ENCODE measurements at regions not wholly inside any gene's neighbourhood (a gene's known extent, or its start where the extent isn't known, plus 50 kb on each side); places are given as distances from the start of the nearest gene placed in this dataset.
"Not testable (repeated sequence)": the region's sequence is repeated elsewhere in the genome, so short reads cannot be mapped to it uniquely, and the experiment has no call there.

DNA sequence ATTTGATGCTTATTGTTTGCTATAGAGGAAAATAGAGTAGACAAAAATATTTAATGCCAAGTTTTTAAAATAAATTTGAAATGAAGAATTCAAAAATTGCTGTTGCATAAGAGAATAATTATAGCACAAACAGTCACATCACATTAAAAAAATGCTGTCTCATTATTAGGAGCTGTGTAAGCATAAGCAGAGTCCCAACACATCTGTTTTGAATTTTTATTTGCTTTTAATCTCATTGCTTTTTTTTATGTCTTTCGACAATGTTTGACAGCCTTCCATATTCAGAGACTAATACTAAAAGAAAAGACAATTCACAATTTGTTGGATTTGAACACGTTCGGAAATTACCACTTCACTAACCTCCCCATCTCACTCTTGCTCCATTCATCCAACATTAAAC is 143.5 kb downstream of the TFPI2 start:
- DNase-seq (ENCODE audit: low spot score), result no peak

- no peak for DNase-seq (ENCODE audit: low spot score)
These were observed 151.1 kb downstream of the TFPI2 start for GRCh38 chr7:93739424-93739823.

- no peak for DNase-seq (ENCODE audit: low spot score)
These were observed 152.6 kb downstream of the TFPI2 start for GRCh38 chr7:93737953-93738352.

DNA sequence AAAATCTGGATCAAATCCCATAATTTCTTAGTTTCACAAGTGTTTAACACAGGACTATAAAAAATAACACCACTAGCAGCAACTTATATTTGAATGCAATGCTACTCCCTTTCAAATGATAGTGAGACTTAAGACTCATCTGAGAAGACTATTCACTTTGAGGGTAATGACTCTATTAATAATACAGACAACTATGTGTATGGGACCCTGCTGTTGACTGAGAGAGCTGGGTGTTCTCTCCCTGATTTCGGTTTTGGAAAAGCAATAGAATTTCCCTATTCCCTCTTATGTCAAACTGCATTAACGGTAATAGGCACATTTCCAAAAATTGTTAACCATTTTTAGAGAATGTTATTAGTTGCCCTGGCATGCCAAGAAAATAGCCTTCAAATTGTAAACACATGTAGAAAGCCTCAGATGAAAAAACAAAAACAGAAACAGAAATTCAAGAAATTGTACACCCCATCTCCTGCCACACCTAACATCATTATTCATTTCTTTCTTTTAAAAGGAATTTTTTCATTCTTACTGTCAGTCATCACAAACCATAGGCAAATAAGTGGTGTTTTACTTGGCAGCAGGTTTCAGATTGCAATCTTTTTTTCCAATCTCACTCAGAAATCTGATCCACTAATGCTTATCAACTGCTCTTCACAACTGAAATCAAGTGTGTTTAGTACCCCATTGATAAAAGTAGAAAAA is 153.7 kb downstream of the TFPI2 start:
- DNase-seq (ENCODE audit: low spot score), result no peak

DNA sequence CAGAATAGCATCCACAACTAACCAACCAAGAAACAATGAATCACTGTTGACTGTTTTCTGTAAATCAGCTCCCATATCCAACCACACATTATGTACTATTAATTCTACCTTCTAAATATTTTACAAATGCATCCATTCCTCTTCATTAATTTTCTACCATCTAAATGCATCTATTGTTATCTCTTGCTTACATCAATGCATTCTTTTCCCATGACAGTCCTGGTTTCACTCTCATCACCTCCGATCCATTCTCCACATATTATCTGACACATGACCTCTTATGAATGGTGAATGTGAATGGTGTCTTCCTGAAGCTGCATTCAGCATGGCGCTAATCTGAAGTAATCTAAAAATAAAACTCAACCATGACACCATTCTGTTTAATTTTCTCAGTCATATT is 153.8 kb upstream of the CALCR start:
- DNase-seq (ENCODE audit: low spot score), result no peak

DNA sequence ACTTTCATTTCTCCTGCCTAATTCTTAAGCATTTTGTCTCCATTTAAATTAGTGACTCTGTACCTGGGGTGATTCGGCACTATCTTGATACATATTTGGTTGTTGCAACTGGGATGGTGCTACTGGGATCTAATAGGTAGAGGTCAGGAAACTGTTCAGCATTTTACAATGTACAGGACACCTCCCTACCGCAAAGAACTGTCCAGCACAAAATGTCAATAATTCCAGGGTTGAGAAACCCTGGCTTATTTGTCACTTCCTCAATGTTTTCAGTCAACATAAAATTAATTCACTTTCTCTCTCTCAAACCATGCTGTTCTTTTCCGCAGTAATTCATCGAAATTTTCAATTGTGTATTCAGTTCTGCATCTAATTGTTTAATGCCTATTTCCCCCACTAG is 151.4 kb upstream of the CALCR start:
- no peak for DNase-seq (ENCODE audit: low spot score)

GRCh38 chr7:93723424-93724124 is 149.1 kb upstream of the CALCR start:
- no peak for DNase-seq (ENCODE audit: low spot score)

- DNase-seq (ENCODE audit: low spot score), result no peak
These were observed 145.6 kb upstream of the CALCR start for GRCh38 chr7:93720106-93720505.

DNA sequence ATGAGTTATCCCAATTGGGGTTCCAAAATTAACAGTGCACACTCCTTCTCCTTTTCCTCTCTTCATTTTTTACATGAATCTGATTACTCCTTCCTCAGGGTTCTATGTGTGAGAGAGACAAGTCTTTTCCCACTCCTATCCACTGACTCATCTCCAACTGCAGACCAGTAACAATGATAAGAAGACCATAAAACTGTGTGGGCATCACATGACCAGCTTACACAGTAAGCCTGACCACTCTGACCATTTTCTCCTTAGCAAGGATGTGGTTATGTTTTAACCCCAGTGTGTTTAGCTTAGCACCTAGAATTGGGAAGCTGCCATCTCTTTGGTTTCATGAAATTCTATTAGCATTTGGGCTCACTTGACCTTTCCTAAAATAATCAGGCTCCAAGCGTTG is 145.0 kb upstream of the CALCR start:
- no peak for DNase-seq (ENCODE audit: low spot score)

DNA sequence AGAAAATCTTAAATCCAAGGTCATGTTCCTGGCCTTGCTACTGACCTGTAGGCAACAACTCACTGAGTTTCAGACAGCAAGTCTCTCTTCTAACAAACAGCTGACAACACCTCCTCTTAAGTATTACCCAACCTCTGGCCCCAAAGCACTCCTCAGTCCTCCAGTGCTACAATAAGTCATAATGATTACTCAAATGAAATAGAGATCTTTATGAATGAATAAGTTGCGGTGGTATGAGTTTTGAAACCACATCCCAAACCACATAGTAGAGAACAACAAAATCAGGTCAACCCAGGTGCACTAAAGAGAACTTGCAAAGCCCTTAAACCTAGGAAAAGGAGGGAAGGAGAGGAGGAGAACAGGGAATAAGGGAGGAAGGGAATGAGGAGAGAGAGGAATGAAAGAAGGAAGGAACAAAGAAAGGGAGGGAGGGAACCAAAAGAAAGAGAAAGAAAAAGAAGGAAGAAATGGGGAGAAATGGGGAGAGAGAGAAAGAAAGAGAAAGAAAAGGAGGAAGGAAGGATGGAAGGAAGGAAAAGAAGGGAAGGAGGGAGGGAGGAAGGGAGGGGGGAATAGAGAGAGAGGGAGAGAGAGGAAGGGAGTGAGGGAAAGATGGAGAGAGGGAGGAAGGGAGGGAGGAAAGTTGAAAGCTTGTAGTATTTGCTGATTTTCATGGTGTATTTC is 142.8 kb upstream of the CALCR start:
- no peak for DNase-seq (ENCODE audit: low spot score)

- peak; percentile 58 for DNase-seq (ENCODE audit: low spot score)
These were observed 140.7 kb upstream of the CALCR start for GRCh38 chr7:93715234-93715633.

DNA sequence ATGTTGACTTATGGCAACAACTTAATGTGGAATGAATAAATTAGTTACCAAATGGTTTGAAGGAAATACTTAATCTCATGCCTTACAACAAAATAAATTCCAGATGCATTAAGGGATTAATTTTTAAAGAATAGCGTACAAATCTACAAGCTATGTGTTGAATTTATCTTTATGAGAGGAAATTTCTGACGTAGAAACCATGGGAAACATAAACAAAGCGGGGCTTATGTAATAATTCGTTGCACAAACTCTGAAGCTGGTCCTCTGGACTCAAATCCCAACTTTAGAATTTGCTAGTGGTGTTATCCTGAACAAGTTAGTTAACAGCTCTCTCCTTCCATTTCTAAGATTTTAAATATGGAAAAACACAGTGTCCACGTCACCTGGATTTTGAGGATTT is 137.4 kb upstream of the CALCR start:
- no peak for DNase-seq (ENCODE audit: low spot score)

DNA sequence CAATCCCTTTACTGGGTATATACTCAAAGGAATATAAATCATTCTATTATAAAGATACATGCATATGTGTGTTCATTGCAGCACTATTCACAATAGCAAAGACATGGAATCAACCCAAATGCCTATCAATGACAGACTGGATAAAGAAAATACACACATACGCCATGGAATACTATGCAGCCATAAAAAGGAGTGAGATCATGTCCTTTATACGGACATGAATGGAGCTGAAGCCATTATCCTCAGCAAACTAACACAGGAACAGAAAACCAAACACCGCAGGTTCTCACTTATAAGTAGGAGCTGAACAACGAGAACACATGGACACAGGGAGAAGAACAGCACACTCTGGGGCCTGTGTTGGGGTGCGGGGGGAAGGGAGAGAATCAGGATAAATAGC is 133.7 kb upstream of the CALCR start:
- not testable (repeated sequence) for DNase-seq (ENCODE audit: low spot score)

- DNase-seq (ENCODE audit: low spot score), result no peak
These were observed 132.7 kb upstream of the CALCR start for GRCh38 chr7:93707249-93707648.

DNA sequence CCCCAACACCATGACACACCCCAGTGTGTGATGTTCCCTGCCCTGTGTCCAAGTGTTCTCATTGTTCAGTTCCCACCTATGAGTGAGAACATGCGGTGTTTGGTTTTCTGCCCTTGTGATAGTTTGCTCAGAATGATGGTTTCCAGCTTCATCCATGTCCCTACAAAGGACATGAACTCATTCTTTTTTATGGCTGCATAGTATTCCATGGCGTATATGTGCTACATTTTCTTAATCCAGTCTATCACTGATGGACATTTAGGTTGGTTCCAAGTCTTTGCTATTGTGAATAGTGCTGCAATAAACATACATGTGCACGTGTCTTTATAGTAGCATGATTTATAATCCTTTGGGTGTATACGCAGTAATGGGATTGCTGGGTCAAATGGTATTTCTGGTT is 131.6 kb upstream of the CALCR start:
- not testable (repeated sequence) for DNase-seq (ENCODE audit: low spot score)

DNA sequence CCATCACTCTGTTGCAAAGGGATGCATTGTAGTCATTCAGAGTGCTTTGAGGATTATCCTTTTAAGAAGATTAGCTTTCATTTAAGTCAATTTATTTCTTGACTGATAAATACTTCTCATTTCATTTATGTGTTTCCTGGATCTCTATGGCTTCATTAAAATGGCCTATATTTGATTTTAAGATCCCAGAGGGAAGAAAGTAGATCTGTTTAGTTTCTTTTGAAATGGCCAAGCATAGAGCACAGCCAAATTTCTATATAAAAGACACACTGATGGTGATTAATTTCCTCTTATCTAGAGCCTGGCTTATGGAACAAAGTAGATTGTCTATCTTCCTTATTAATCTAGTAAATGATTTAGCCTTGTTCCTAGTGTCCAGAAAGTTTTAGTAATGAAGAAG is 129.7 kb upstream of the CALCR start:
- DNase-seq (ENCODE audit: low spot score), result no peak

DNA sequence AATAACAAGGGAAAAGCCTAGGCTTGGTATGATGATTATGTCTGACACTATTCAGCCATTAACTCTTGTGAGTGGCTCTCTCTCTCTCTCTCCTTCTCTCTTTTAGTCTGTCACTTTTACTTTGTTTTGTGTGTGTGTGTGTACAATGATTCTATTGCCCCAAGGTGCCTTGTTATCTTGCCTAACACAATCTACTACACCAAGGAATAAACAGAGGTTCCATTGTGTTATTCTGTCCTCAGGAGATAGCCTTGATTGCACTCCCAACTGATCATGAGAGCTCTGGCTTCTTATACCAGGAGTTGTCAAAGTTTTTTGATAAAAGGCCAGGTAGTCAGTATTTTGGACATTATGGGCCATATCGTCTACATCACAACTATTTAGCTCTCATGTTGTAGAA is 123.4 kb upstream of the CALCR start:
- no peak for DNase-seq (ENCODE audit: low spot score)

DNA sequence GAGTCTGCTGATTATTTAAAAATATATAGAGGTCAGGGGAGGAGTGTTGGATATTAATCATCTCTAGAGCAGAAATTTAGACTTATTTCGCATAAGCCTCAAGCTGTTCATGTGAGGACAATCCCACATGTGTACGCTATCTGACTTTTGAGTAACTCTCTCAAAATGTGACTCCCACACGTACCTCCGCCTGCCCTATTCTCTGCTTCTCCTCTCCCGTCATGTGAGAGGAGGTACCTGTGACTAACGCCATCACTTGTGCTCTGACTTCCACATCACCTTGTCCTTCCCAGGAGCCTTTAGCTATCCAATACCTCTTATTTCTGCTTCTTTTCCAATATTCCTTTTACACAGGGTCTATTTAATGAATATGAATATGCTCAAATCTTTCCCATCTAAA is 119.3 kb upstream of the CALCR start:
- DNase-seq (ENCODE audit: low spot score), result no peak

DNA sequence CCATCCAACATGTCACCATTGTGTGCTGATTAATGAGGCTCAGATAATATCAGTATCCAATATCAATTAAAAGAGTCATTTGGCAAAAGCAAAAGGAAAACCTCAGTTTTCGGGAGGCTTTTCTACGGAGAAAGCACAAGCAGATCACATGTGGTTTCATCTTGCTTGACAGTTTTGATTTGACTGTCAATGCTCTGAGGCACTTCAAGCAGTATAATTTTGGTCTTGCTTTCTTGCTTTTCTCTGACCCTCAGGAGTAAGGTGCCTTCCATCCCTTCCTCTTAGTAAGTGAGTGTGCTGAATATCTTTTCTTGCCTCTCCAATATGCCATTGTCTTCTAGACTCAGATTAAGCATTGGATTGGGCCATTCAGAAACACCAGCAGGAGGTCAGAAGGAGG is 115.5 kb upstream of the CALCR start:
- DNase-seq (ENCODE audit: low spot score), result no peak

DNA sequence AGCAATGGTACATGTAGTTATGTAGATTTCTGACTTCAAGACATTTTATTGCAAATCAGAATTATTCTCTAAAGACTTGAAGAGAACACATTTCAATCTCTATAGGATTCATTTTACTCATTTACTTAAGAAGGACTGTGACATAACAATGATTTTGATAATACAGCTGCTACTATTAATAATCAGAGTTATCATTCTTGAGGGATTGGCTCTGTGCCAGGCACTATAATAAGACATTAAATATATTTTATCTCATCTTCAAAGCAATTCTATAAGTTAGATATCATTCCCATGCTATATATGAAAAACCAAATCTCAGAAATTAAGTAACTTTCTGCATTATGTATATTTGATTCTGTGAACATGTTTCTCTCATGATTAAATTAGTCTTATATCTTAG is 103.7 kb upstream of the CALCR start:
- no peak for DNase-seq (ENCODE audit: low spot score)

GRCh38 chr7:93663561-93664299 is 89.2 kb upstream of the CALCR start:
- no peak for DNase-seq (ENCODE audit: low spot score)

DNA sequence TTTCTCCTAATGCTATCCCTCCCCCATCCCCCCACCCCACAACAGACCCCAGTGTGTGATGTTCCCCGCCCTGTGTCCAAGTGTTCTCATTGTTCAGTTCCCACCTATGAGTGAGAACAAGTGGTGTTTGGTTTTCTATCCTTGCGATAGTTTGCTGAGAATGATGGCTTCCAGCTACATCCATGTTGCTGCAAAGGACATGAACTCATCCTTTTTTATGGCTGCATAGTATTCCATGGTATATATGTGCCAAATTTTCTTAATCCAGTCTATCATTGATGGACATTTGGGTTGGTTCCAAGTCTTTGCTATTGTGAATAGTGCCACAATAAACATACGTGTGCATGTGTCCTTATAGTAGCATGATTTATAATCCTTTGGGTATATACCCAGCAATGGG is 83.6 kb upstream of the CALCR start:
- DNase-seq (ENCODE audit: low spot score), result not testable (repeated sequence)

Measured in HT-29 (cell line).